Sigmoid colon (tissue), 4 donors: ENCODE measurements at regions not wholly inside any gene's neighbourhood (a gene's known extent, or its start where the extent isn't known, plus 50 kb on each side); places are given as distances from the start of the nearest gene placed in this dataset.

ENCODE experiments used
- CTCF ChIP-seq, 4 experiments: fragments of 450-650 bp in 3 of 4; fragments of 200-600 bp in 1 of 4; IDR thresholded peaks; one replicate each; pipeline ENCODE4 v1.5.1; 2016 to 2019; ENCODE audit warnings: antibody characterized with exemption in 4 of 4, mild to moderate bottlenecking in 3 of 4, moderate library complexity in 2 of 4
- EP300 ChIP-seq, 4 donors: sonication (generic); formaldehyde crosslinking; IDR thresholded peaks; one replicate each; pipeline ENCODE4 v1.6.1; 2017; ENCODE audit warnings: antibody characterized with exemption in 4 of 4
- POLR2A ChIP-seq, 2 donors: fragments of 450-650 bp; IDR thresholded peaks; one replicate each; pipeline ENCODE4 v1.6.1; 2016; ENCODE audit warnings: antibody characterized with exemption in 2 of 2, mild to moderate bottlenecking in 2 of 2, moderate library complexity in 2 of 2

GRCh38 chr1:14173598-14173997, 424.9 kb upstream of the KAZN start:
- TF ChIP-seq CTCF (IDR thresholded peaks at IDR 0.05) = no peak
- TF ChIP-seq POLR2A (IDR thresholded peaks at IDR 0.05) = no peak
- no peak for TF ChIP-seq EP300 (IDR thresholded peaks at IDR 0.05)
